Right lobe of liver (tissue), 6 donors: ENCODE measurements at regions not wholly inside any gene's neighbourhood (a gene's known extent, or its start where the extent isn't known, plus 50 kb on each side); places are given as distances from the start of the nearest gene placed in this dataset.
"Not testable (repeated sequence)": the region's sequence is repeated elsewhere in the genome, so short reads cannot be mapped to it uniquely, and the experiment has no call there.

Experiments
- ATAC-seq, 4 donors: fragments of 200-7000 bp; cut with Tn5 transposase; one replicate each; pipeline ENCODE4 v1.9.1; 2020; ENCODE audit warnings: mild to moderate bottlenecking in 4 of 4, moderate library complexity in 4 of 4
- DNase-seq, 3 donors: peaks; one replicate each; pipeline ENCODE4 v3.0.0-alpha.2; 2020
- H3K27ac ChIP-seq, 3 donors: fragments of 200-600 bp; one replicate each; pipeline ENCODE4 v1.8.0; 2022
- H3K27me3 ChIP-seq, 2 donors: fragments of 200-600 bp; one replicate each; pipeline ENCODE4 v1.8.0; 2022
- H3K36me3 ChIP-seq, 4 donors: fragments of 200-600 bp; sonication (generic) in 1 of 4; one replicate each; pipeline versions ENCODE4 v1.5.1 to v1.8.0; 2017 to 2022; ENCODE audit warnings: control low read depth in 1 of 4
- H3K4me1 ChIP-seq, 4 donors: fragments of 200-600 bp; sonication (generic) in 1 of 4; one replicate each; pipeline versions ENCODE4 v1.5.1 to v1.8.0; 2017 to 2022; ENCODE audit warnings: control low read depth in 1 of 4
- H3K4me3 ChIP-seq, 3 donors: fragments of 200-600 bp; one replicate each; pipeline ENCODE4 v1.8.0; 2022
- H3K9me3 ChIP-seq, 4 donors: fragments of 200-600 bp; sonication (generic) in 1 of 4; one replicate each; pipeline versions ENCODE4 v1.5.1 to v1.8.0; 2017 to 2022; ENCODE audit warnings: control low read depth in 1 of 4
- CTCF ChIP-seq, 4 donors: fragments of 200-600 bp in 3 of 4; fragments of 450-650 bp in 1 of 4; IDR thresholded peaks; one replicate each; pipeline versions ENCODE4 v1.5.1 to v1.8.0; 2016 to 2022; ENCODE audit warnings: antibody characterized with exemption in 4 of 4, mild to moderate bottlenecking in 2 of 4
- POLR2A ChIP-seq: fragments of 450-650 bp; IDR thresholded peaks from one replicate; pipeline ENCODE4 v1.6.1; 2017; ENCODE audit warnings: antibody characterized with exemption, mild to moderate bottlenecking
- WGBS: methylation state at CpG from one replicate; pipeline ENCODE4 v1.1.6; 2018; ENCODE audit warnings: low coverage, low lambda C conversion rate; ENCODE audit not compliant: insufficient coverage; ENCODE audit errors: missing lambda C conversion rate; 5-methylcytosine and 5-hydroxymethylcytosine counted together
- intact Hi-C, 2 donors: fragments of 100-400 bp; cut with DNase I; formaldehyde crosslinking; loops; one replicate each; pipeline versions ENCODE4 v1.11.2 to v1.14.1; 2022
- donor health status: DM: no; HTN: yes; CAD: no.
- donor health status: DM: no; HTN: no; CAD: no.
- donor health status: DM: no; HTN: no; CAD: no.
- donor health status: DM: no; HTN: yes; CAD: no.
- donor health status: DM: no; HTN: yes; CAD: no.

- Histone ChIP-seq H3K4me1 (no peaks in the 10 kb centered on the region), H3K27ac (no peak overlapping the region), H3K4me3 (no peak overlapping the region), H3K27me3 (no peaks in the 10 kb centered on the region), H3K9me3 (no peaks in the 10 kb centered on the region), H3K36me3 (no peaks in the 10 kb centered on the region)
- DNase-seq (no peak), ATAC-seq (no peak)
- TF ChIP-seq CTCF (IDR thresholded peaks at IDR 0.05) (no peak), POLR2A (no peak)
- intact Hi-C loops = no loop called here
- 61% methylated on average over 5 of the region's 11 CpGs for WGBS
Observed at GRCh38 chr10:80713398-80713928, 175.8 kb downstream of the SH2D4B start.

DNA sequence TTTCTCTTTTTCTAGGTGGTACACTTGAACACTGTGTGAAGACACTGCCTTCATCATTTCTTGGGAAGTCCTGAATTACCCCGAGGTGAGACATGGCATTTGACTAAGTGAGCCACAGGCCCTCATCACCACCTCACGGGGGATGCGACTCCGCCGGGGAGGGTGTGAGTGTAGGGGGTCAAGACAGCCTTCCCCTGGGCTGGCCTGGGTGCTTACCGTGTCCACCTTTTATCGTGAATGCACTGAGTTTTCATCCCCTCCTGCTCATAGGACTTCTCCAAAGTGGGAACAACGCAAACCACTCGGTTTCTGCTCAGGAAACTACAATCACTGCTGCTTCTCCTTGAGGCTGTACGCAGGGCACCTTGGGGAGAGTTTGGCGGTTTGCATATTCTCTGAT, 176.9 kb downstream of the SH2D4B start:
- Histone ChIP-seq H3K4me1 (no peaks in the 10 kb centered on the region), H3K27me3 (no peaks in the 10 kb centered on the region), H3K4me3 (no peak overlapping the region), H3K27ac (no peak overlapping the region), H3K9me3 (no peaks in the 10 kb centered on the region), H3K36me3 (no peaks in the 10 kb centered on the region)
- ATAC-seq (no peak), DNase-seq (no peak)
- 79% methylated on average over 11 of the region's 11 CpGs for WGBS
- TF ChIP-seq CTCF (IDR thresholded peaks at IDR 0.05) (no peak), POLR2A (no peak)
- intact Hi-C loops = no loop called here

GRCh38 chr10:80718024-80718423, 180.3 kb downstream of the SH2D4B start:
- Histone ChIP-seq H3K36me3 (no peaks in the 10 kb centered on the region), H3K27me3 (no peaks in the 10 kb centered on the region), H3K27ac (no peak overlapping the region), H3K4me3 (no peak overlapping the region), H3K4me1 (no peaks in the 10 kb centered on the region), H3K9me3 (no peaks in the 10 kb centered on the region)
- intact Hi-C loops = no loop called here
- no peak for DNase-seq
- 100% methylated on average over 1 of the region's 3 CpGs for WGBS
- ATAC-seq = no peak
- TF ChIP-seq POLR2A (no peak), CTCF (IDR thresholded peaks at IDR 0.05) (no peak)

DNA sequence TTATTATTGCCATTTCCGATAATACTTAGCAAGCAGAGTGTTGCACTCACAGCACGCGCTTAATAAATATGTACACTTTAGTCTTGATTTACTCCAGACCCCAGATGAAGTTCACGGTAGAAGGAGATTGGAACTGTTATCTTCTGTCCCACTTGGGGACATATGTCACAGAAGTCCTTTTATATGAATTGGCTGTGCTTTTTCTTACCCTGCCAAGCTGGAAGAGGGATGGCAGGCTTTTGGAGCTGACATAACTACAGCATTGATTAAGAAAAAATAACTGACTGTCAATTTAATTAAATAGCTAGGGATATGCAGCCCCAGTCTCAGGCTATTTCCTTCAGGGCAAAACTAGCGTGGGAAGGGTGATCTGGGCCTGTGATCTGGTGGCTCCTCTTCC, 182.2 kb downstream of the SH2D4B start:
- WGBS = 70% methylated on average over 5 of the region's 5 CpGs
- ATAC-seq (no peak), DNase-seq (no peak)
- intact Hi-C loops = no loop called here
- Histone ChIP-seq H3K27me3 (no peaks in the 10 kb centered on the region), H3K4me1 (no peaks in the 10 kb centered on the region), H3K9me3 (no peaks in the 10 kb centered on the region), H3K4me3 (no peak overlapping the region), H3K36me3 (no peaks in the 10 kb centered on the region), H3K27ac (no peak overlapping the region)
- no peak for TF ChIP-seq CTCF (IDR thresholded peaks at IDR 0.05)
- no peak for TF ChIP-seq POLR2A

DNA sequence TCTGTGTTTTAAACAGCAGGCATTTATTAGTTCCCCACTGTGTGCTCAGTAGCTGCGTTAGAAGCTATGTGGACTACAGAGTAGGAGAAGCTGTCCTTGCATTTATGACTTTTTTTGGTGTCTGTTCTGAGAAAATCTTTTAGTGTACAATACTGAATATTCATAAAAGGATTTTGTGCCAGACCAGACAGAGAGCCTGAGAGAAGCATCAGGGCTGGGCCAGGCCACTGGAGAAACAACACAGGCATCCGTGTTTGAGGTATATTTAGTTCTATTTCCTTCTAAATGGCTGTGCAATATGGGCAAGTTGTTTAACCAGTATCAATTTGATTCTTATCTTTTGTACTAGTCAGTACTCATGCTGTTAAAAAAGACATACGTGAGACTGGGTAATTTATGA, 182.8 kb downstream of the SH2D4B start:
- no peaks in the 10 kb centered on the region for H3K36me3 ChIP-seq
- DNase-seq (no peak), ATAC-seq (no peak)
- H3K27ac ChIP-seq = no peak overlapping the region
- no peak overlapping the region for H3K4me3 ChIP-seq
- H3K9me3 ChIP-seq = no peaks in the 10 kb centered on the region
- H3K4me1 ChIP-seq = no peaks in the 10 kb centered on the region
- no peaks in the 10 kb centered on the region for H3K27me3 ChIP-seq
- TF ChIP-seq POLR2A = no peak
- TF ChIP-seq CTCF (IDR thresholded peaks at IDR 0.05) = no peak
- WGBS = 58% methylated on average over 3 of the region's 3 CpGs
- intact Hi-C loops = no loop called here

DNA sequence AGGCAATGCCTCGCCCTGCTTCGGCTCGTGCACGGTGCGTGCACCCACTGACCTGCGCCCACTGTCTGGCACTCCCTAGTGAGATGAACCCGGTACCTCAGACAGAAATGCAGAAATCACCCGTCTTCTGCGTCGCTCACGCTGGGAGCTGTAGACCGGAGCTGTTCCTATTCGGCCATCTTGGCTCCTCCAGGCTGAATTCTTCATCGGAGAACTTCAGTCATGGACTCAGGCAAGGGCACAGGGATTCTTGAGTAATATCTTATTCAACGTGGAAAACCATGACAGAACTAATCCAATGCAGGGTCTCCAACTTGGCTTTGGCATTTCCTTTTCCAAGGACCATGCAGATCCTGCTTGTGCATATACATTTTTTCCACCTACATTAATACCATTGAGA, 190.7 kb downstream of the SH2D4B start:
- H3K4me3 ChIP-seq, H3K9me3 ChIP-seq, intact Hi-C loops, H3K27me3 ChIP-seq, ATAC-seq, H3K27ac ChIP-seq, H3K36me3 ChIP-seq, H3K4me1 ChIP-seq, DNase-seq: not testable (repeated sequence)
- 78% methylated on average over 8 of the region's 15 CpGs for WGBS
